Upper lobe of left lung (tissue), 6 donors: ENCODE measurements at regions not wholly inside any gene's neighbourhood (a gene's known extent, or its start where the extent isn't known, plus 50 kb on each side); places are given as distances from the start of the nearest gene placed in this dataset.

Experiments
- ATAC-seq, 2 donors: fragments of 200-7000 bp; cut with Tn5 transposase; one replicate each; pipeline ENCODE4 v1.9.1; 2022; ENCODE audit warnings: mild to moderate bottlenecking in 2 of 2, moderate library complexity in 2 of 2; ENCODE audit not compliant: low FRiP score in 2 of 2
- DNase-seq, 2 donors: peaks; one replicate each; pipeline ENCODE4 v3.0.0-alpha.2; 2019 to 2020
- H3K27ac ChIP-seq, 4 donors: fragments of 200-600 bp; sonication (generic); one replicate each; pipeline ENCODE4 v1.5.1; 2016 to 2019
- H3K27me3 ChIP-seq, 4 donors: fragments of 200-600 bp; sonication (generic); one replicate each; pipeline ENCODE4 v1.5.1; 2017 to 2019
- H3K36me3 ChIP-seq, 4 donors: fragments of 200-600 bp; sonication (generic); one replicate each; pipeline ENCODE4 v1.5.1; 2016 to 2019
- H3K4me1 ChIP-seq, 4 donors: fragments of 200-600 bp; sonication (generic); one replicate each; pipeline ENCODE4 v1.5.1; 2018 to 2019
- H3K4me3 ChIP-seq, 4 donors: fragments of 200-600 bp; sonication (generic); one replicate each; pipeline ENCODE4 v1.5.1; 2017 to 2019; ENCODE audit warnings: mild to moderate bottlenecking in 2 of 4, moderate library complexity in 1 of 4
- H3K9me3 ChIP-seq, 4 donors: fragments of 200-600 bp; sonication (generic); one replicate each; pipeline ENCODE4 v1.5.1; 2018 to 2019
- EP300 ChIP-seq, 4 donors: sonication (generic); formaldehyde crosslinking; IDR thresholded peaks; one replicate each; pipeline ENCODE4 v1.5.1; 2017; ENCODE audit warnings: antibody characterized with exemption in 4 of 4, control low read depth in 2 of 4
- POLR2A ChIP-seq, 4 donors: fragments of 450-650 bp; IDR thresholded peaks; one replicate each; pipeline ENCODE4 v1.5.1; 2016 to 2017; ENCODE audit warnings: antibody characterized with exemption in 4 of 4, mild to moderate bottlenecking in 2 of 4
- POLR2AphosphoS5 ChIP-seq, 2 donors: sonication (generic); formaldehyde crosslinking; IDR thresholded peaks; one replicate each; pipeline ENCODE4 v1.5.1; 2017; ENCODE audit warnings: antibody characterized with exemption in 2 of 2
- WGBS, 2 donors: methylation state at CpG; one replicate each; pipeline ENCODE4 v1.1.5; 2017 to 2018; 5-methylcytosine and 5-hydroxymethylcytosine counted together
- TF ChIP-seq, protein P1 (sequence below), 6 experiments: fragments of 450-650 bp in 4 of 6; fragments of 200-600 bp in 2 of 6; sonication (generic) in 2 of 6; IDR thresholded peaks; one replicate each; pipeline ENCODE4 v1.5.1; 2016 to 2019; ENCODE audit warnings: antibody characterized with exemption in 6 of 6
- donor health status: DM: no; HTN: no; CAD: no; lungs with moderate emphysema.
- donor health status: DM: no; HTN: yes; CAD: no; lungs with severe emphysema.

DNA sequence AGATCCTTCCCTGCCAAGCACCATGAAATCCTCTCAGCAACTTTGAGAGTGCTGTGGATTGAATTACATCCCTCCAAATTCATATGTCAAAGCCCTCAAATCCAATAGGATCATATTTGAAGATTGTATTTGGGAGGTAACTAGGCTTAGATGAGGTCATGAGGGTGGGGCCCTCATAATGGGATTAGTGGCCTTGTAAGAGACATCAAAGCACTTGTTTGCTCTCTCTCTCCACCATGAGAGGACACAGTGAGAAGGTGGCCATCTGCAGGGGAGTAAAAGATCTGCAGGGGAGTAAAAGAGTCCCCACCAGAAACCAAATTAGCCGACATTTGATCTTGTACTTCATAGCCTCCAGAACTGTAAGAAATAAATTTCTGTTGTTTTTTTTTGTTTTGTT lies 298.2 kb downstream of the SAMD5 start:
- Histone ChIP-seq H3K27ac (no peak overlapping the region), H3K27me3 (no peaks in the 10 kb centered on the region), H3K9me3 (peaks cover 0 to 15% (median 8%) of the 10 kb centered on the region in 4 donors), H3K4me1 (no peaks in the 10 kb centered on the region), H3K4me3 (no peak overlapping the region), H3K36me3 (no peaks in the 10 kb centered on the region)
- 94 to 100% methylated on average over 1 of the region's 1 CpG for WGBS, 2 donors
- no peak for ATAC-seq
- DNase-seq = no peak
- no peak for TF ChIP-seq EP300 (IDR thresholded peaks at IDR 0.05)
- no peak for TF ChIP-seq POLR2AphosphoS5 (IDR thresholded peaks at IDR 0.05)
- TF ChIP-seq, protein P1, sequence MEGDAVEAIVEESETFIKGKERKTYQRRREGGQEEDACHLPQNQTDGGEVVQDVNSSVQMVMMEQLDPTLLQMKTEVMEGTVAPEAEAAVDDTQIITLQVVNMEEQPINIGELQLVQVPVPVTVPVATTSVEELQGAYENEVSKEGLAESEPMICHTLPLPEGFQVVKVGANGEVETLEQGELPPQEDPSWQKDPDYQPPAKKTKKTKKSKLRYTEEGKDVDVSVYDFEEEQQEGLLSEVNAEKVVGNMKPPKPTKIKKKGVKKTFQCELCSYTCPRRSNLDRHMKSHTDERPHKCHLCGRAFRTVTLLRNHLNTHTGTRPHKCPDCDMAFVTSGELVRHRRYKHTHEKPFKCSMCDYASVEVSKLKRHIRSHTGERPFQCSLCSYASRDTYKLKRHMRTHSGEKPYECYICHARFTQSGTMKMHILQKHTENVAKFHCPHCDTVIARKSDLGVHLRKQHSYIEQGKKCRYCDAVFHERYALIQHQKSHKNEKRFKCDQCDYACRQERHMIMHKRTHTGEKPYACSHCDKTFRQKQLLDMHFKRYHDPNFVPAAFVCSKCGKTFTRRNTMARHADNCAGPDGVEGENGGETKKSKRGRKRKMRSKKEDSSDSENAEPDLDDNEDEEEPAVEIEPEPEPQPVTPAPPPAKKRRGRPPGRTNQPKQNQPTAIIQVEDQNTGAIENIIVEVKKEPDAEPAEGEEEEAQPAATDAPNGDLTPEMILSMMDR (IDR thresholded peaks at IDR 0.05) = no peak
- TF ChIP-seq POLR2A (IDR thresholded peaks at IDR 0.05) = no peak

DNA sequence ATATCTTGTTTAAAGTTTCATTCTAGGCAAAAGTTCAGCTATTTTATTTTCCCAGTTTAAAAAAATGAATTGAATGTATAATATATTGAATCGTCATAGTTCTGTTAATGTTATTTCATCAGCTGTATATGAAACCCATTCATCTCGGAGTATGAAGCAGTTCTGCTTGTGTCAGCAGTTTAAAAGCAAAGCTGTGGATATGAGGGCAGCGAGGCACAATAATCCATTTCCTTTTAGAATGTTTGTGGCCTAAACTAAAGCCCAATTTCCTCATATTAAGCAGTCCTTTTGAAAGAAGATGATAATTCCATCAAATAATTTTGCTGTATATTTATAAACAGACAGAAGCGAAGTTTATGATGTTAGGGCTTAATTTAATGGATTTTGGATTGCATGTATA lies 300.1 kb downstream of the SAMD5 start:
- H3K27me3 ChIP-seq = no peaks in the 10 kb centered on the region
- no peak for ATAC-seq
- 61 to 67% methylated on average over 4 of the region's 4 CpGs for WGBS, 2 donors
- no peak for DNase-seq
- H3K9me3 ChIP-seq = peaks cover 0 to 15% (median 8%) of the 10 kb centered on the region in 4 donors
- H3K36me3 ChIP-seq = no peaks in the 10 kb centered on the region
- H3K4me1 ChIP-seq = no peaks in the 10 kb centered on the region
- TF ChIP-seq, protein P1 (IDR thresholded peaks at IDR 0.05) = no peak
- no peak for TF ChIP-seq POLR2A (IDR thresholded peaks at IDR 0.05)
- no peak for TF ChIP-seq EP300 (IDR thresholded peaks at IDR 0.05)
- no peak for TF ChIP-seq POLR2AphosphoS5 (IDR thresholded peaks at IDR 0.05)
- no peak overlapping the region for H3K27ac ChIP-seq
- no peak overlapping the region for H3K4me3 ChIP-seq

DNA sequence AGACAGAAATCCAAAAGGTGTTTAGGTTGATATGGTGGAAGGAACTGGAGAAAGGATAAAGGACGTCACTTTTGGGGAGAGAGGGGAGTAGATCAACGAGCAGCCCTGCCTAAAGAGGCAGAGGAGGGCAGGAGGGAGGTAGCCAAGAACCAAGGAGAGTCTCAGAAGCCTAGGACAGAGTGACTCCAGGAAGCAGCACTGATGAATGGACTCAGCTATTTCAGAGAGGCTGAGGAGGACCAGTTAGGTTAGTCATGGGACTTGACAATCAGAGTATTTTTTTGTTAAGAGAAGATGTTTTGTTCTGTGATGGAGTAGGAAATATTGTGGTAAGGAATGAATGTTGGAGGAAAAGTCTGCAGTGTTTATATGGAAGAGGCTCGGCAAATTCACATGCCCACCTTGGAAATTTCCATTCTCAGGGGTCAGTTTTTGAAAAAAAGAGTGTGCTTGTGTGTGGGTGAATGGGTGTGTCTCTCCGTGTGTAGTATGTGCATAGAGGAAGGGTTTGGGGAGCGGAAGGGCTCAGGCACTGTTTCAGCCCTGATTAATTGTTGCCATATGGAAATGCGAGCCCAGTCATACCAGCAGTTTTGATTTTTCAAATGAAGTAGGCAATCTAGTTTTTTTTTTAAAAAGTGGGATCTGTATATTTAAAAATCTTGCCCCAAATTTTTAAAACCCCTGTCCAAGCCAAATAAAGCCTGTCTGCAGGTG lies 303.6 kb downstream of the SAMD5 start:
- ATAC-seq (no peak), DNase-seq (no peak)
- Histone ChIP-seq H3K9me3 (peaks cover 0 to 4% (median 1%) of the 10 kb centered on the region in 4 donors), H3K4me1 (no peaks in the 10 kb centered on the region), H3K4me3 (no peak overlapping the region), H3K27ac (no peak overlapping the region), H3K36me3 (no peaks in the 10 kb centered on the region), H3K27me3 (no peaks in the 10 kb centered on the region)
- TF ChIP-seq, protein P1 (IDR thresholded peaks at IDR 0.05) = no peak
- no peak for TF ChIP-seq EP300 (IDR thresholded peaks at IDR 0.05)
- TF ChIP-seq POLR2AphosphoS5 (IDR thresholded peaks at IDR 0.05) = no peak
- TF ChIP-seq POLR2A (IDR thresholded peaks at IDR 0.05) = no peak
- WGBS, 2 donors = 77 to 83% methylated on average over 6 of the region's 6 CpGs

DNA sequence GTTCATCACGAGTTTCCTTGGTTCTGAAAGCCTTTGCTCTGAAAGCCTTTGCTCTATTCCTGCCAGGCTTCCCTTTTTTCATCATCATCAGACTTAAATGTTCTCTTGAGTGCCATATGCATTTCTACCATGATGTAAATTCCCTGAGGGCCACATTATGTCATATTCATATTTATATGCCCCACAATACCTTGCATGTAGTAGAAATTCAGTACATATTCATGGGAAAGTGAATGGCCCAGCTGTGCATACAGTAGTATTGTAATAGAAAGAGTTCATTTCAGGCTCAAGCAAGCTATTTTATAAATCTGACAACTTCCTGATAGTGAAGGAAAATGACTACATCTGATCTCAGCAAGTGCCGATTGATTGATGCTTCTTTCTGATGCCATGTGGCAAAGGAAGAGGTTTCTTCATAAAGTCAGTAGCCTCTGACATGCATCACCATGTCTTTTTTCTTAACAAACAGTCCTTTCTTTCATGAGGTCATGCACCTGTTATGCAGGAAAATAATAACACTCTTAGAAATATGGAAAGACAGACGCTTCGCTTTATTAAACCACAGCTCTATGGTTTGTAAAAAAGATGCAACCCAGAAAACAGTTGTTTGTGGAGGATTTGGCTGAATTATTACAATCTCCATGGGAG lies 308.7 kb downstream of the SAMD5 start:
- no peak overlapping the region for H3K4me3 ChIP-seq
- no peaks in the 10 kb centered on the region for H3K9me3 ChIP-seq
- no peaks in the 10 kb centered on the region for H3K36me3 ChIP-seq
- DNase-seq (no peak), ATAC-seq (no peak)
- WGBS, 2 donors = 83 to 84% methylated on average over 4 of the region's 4 CpGs
- no peaks in the 10 kb centered on the region for H3K4me1 ChIP-seq
- no peaks in the 10 kb centered on the region for H3K27me3 ChIP-seq
- no peak overlapping the region for H3K27ac ChIP-seq
- TF ChIP-seq POLR2AphosphoS5 (IDR thresholded peaks at IDR 0.05) (no peak), EP300 (IDR thresholded peaks at IDR 0.05) (no peak), POLR2A (IDR thresholded peaks at IDR 0.05) (no peak)
- TF ChIP-seq, protein P1 (IDR thresholded peaks at IDR 0.05) = no peak
